Urinary bladder (tissue), 3 donors: ENCODE measurements at regions not wholly inside any gene's neighbourhood (a gene's known extent, or its start where the extent isn't known, plus 50 kb on each side); places are given as distances from the start of the nearest gene placed in this dataset.

Experiments used
- DNase-seq: peaks from one replicate; pipeline ENCODE4 v3.0.0-alpha.2; 2015; ENCODE audit errors: extremely low spot score
- H3K27ac ChIP-seq: one replicate; pipeline ENCODE4 v1.5.1; 2013; ENCODE audit warnings: low read depth, mild to moderate bottlenecking, moderate library complexity
- H3K36me3 ChIP-seq: one replicate; pipeline ENCODE4 v1.6.1; 2013; ENCODE audit warnings: mild to moderate bottlenecking, moderate library complexity; ENCODE audit not compliant: insufficient read depth
- H3K4me1 ChIP-seq: one replicate; pipeline ENCODE4 v1.6.1; 2013; ENCODE audit warnings: mild to moderate bottlenecking, moderate library complexity; ENCODE audit not compliant: insufficient read depth
- H3K4me3 ChIP-seq: one replicate; pipeline ENCODE4 v1.5.1; 2013; ENCODE audit warnings: low read depth, low read length
- WGBS: extraction: QIAGEN DNeasy Blood & Tissue Kit; methylation state at CpG from one replicate; pipeline ENCODE4 v1.1.7; 2013; 5-methylcytosine and 5-hydroxymethylcytosine counted together
- donor health status: healthy with polysubstance abuse.
- donor health status: healthy.

DNA sequence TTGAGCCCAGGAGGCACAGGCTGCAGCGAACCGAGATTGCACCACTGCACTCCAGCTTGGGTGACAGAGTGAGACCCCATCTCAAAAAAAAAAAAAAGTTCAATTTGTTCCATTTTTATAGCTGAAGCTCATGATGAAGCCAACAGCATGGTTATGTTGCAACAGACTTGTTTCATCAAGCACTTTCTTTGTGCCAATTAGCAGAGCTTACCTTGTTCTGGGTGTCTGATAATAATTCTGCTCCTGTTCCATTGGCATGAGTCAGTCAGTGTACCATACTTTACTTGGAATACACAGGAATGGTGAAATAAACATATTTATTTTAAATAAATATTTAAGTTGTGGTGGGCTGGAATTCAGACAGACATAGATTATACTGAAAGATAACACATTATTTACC lies 100.8 kb upstream of the DAAM1 start:
- Histone ChIP-seq H3K4me1 (no peaks in the 10 kb centered on the region), H3K27ac (no peak overlapping the region), H3K4me3 (no peak overlapping the region), H3K36me3 (no peaks in the 10 kb centered on the region)
- DNase-seq, result no peak
- 86% methylated on average over 2 of the region's 2 CpGs for WGBS

DNA sequence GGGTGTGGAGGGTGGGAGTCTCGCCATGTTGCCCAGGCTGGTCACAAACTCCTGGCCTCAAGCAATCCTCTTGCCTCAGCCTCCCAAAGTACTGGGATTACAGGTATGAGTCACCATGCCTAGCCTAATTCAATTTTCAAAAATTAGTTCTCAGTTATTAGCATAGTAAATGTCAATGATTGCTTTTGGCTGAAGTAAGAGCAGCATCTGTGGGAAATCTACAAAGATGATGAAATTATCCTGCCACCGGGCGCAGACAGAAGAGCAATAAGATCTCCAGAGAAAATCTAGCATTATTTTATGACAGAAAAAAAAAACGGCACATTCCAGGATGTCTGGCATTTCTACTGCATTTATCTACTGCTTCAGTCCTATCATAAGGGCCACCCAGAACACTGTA lies 97.9 kb upstream of the DAAM1 start:
- H3K4me3 ChIP-seq, result no peak overlapping the region
- H3K27ac ChIP-seq, result no peak overlapping the region
- H3K36me3 ChIP-seq, result no peaks in the 10 kb centered on the region
- WGBS, result 72% methylated on average over 4 of the region's 4 CpGs
- DNase-seq, result no peak
- H3K4me1 ChIP-seq, result no peaks in the 10 kb centered on the region

GRCh38 chr14:59091404-59091803 lies 97.1 kb upstream of the DAAM1 start:
- no peak overlapping the region for H3K27ac ChIP-seq
- 60% methylated on average over 4 of the region's 4 CpGs for WGBS
- H3K4me1 ChIP-seq, result no peaks in the 10 kb centered on the region
- no peak overlapping the region for H3K4me3 ChIP-seq
- DNase-seq, result no peak
- H3K36me3 ChIP-seq, result no peaks in the 10 kb centered on the region

DNA sequence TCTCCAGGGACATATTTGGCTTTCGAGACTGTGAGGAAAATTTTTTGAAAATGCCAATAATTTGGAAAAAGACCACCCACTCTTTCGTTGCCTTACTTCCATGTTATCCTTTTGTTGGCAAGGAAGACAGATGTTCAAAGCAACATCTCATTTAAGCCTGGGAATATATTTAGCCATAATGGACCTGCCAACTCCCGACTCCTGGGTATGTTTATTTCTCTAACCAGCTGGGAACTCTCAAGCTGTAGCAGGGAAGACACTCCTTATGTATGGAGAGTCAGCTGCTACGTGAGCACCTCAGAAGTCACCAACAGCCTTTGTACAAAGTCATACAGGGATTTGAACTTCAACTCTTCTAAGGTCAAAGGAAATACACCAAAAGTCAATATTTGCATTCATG lies 96.5 kb upstream of the DAAM1 start:
- Histone ChIP-seq H3K36me3 (no peaks in the 10 kb centered on the region), H3K27ac (no peak overlapping the region), H3K4me1 (no peaks in the 10 kb centered on the region), H3K4me3 (no peak overlapping the region)
- WGBS, result 39% methylated on average over 4 of the region's 4 CpGs
- DNase-seq, result no peak

DNA sequence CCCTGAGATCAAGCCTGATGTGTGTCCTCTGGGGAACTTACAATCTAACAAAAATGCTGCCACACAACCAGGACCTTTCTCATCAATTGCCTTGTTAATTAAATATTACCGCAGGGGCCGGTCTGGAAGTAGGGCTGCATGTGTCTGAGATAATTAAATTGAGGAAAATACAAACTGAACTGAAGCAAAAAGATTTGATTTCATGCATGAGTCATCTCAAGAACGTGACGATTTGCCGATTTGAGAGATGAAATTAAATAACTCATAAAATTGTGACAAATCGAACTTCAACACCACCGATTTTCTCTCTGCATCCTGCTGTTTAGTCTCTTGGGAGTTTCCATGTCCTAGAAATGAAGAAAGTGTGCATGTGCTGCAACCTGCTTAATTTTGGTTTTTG lies 94.6 kb upstream of the DAAM1 start:
- H3K4me1 ChIP-seq, result no peaks in the 10 kb centered on the region
- 68% methylated on average over 7 of the region's 7 CpGs for WGBS
- no peaks in the 10 kb centered on the region for H3K36me3 ChIP-seq
- DNase-seq, result no peak
- H3K27ac ChIP-seq, result no peak overlapping the region
- no peak overlapping the region for H3K4me3 ChIP-seq

- H3K4me3 ChIP-seq, result no peak overlapping the region
- WGBS, result 14% methylated on average over 2 of the region's 2 CpGs
- no peak for DNase-seq
- H3K36me3 ChIP-seq, result no peaks in the 10 kb centered on the region
- H3K27ac ChIP-seq, result no peak overlapping the region
- H3K4me1 ChIP-seq, result no peaks in the 10 kb centered on the region
These were observed 92.2 kb upstream of the DAAM1 start for GRCh38 chr14:59096303-59096702.

DNA sequence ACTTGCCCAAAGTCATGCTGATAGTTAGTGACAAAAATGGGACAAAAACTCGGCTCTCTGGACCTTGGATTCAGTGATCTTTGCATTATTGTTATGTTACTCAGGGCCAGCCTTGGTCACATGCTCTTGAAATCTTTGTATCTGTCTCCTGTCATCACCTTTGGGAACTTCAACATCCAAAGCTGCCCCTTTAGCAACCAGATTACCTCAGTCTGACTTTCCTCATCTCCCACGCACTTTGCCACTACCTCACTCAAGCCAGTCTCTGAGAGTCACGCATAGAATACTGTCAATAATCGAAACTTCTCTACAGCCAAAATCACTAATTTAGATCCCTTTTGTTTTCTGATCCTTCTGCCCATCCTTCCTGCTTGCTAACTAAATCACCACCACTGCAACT lies 90.8 kb upstream of the DAAM1 start:
- H3K4me1 ChIP-seq, result no peaks in the 10 kb centered on the region
- H3K36me3 ChIP-seq, result no peaks in the 10 kb centered on the region
- H3K4me3 ChIP-seq, result no peak overlapping the region
- no peak overlapping the region for H3K27ac ChIP-seq
- no peak for DNase-seq
- WGBS, result 87% methylated on average over 4 of the region's 4 CpGs

DNA sequence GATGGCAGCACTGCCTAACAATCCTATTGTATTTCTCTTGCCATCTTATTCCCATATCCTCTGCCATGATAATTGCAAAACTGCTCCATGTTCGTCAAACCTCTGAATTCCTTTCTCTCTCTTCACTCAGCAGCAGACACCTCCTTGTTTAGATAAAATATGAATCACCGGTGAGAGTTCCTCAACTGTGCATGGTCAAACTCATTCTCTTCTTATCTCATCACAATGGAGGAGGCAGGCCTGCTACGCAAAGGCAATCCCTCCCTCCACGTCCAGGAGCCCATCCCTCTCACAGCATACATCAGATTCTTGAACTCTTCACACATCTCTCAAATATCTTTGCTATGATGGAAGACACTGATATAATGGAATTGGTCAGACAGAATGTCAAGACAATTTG lies 90.1 kb upstream of the DAAM1 start:
- H3K36me3 ChIP-seq, result no peaks in the 10 kb centered on the region
- DNase-seq, result no peak
- H3K27ac ChIP-seq, result no peak overlapping the region
- H3K4me1 ChIP-seq, result no peaks in the 10 kb centered on the region
- WGBS, result 64% methylated on average over 4 of the region's 4 CpGs
- H3K4me3 ChIP-seq, result no peak overlapping the region

- no peaks in the 10 kb centered on the region for H3K36me3 ChIP-seq
- no peak for DNase-seq
- H3K4me1 ChIP-seq, result no peaks in the 10 kb centered on the region
- no peak overlapping the region for H3K4me3 ChIP-seq
- 88% methylated on average over 4 of the region's 4 CpGs for WGBS
- H3K27ac ChIP-seq, result no peak overlapping the region
These were observed 88.3 kb upstream of the DAAM1 start for GRCh38 chr14:59100205-59100604.

- Histone ChIP-seq H3K4me1 (no peaks in the 10 kb centered on the region), H3K27ac (no peak overlapping the region), H3K4me3 (no peak overlapping the region), H3K36me3 (no peaks in the 10 kb centered on the region)
- no peak for DNase-seq
These were observed 87.0 kb upstream of the DAAM1 start for GRCh38 chr14:59101476-59101875.

DNA sequence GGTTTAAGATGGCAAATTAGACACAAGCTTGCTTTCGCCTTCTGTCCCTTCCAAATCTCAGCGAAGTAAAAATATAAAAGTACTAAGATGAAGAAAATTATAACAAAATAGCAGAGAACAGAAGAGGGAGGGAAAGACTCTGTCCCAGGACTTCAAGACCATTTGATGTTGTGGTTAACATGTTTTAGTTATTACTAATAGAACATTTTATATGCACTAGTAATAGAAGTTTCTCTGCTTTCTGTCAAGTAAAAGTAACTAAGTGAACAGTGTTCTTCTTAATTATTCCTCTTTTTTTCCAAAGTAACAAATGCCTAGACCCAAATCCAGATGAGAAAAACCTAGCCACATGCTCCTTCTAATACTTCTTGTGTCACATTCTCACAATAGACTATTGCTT lies 85.1 kb upstream of the DAAM1 start:
- DNase-seq, result no peak
- Histone ChIP-seq H3K27ac (no peak overlapping the region), H3K4me3 (no peak overlapping the region), H3K36me3 (no peaks in the 10 kb centered on the region), H3K4me1 (no peaks in the 10 kb centered on the region)
- WGBS, result over 99% methylated on average over 2 of the region's 2 CpGs

DNA sequence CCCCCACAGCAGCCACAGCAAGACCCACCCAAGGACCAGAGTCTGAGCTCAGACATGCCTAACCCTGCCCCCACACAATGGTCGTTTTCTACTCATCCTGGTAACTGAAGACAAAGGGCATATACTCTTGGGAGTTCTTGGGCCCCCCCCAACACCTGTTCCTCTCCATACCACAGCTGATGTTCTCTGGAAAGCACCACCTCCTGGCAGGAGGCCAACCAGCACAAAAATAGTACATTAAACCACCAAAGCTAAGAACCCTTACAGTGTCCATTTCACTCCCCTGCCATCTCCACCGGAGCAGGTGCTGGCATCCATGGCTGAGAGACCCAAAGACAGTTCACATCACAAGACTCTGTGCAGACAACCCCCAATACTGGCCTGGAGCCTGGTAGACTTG lies 80.6 kb upstream of the DAAM1 start:
- no peak overlapping the region for H3K4me3 ChIP-seq
- H3K27ac ChIP-seq, result no peak overlapping the region
- H3K4me1 ChIP-seq, result no peaks in the 10 kb centered on the region
- no peak for DNase-seq
- 38% methylated on average over 2 of the region's 2 CpGs for WGBS
- no peaks in the 10 kb centered on the region for H3K36me3 ChIP-seq

DNA sequence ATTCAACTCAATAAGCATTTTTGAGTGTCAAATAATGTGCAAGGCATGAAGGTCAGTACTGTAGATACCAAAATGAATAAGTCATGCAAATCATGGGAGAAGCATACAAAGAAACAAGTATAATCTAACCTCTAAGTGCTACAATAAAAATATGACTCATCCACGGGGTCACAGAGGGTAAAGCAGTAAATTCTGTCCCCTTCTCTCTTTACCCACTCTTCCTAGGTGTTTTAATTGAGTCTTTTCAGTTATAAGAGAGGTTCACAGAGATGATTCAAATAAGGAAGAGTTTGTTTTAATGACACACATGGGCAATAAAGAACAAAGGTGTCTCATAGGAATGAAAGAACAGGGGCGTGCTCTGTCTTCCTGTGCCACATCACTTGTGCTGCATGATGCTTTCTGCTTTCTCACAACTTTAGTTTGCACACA lies 71.5 kb upstream of the DAAM1 start:
- Histone ChIP-seq H3K4me3 (no peak overlapping the region), H3K27ac (no peak overlapping the region), H3K4me1 (no peaks in the 10 kb centered on the region), H3K36me3 (no peaks in the 10 kb centered on the region)
- WGBS, result 71% methylated on average over 2 of the region's 2 CpGs
- no peak for DNase-seq

- no peaks in the 10 kb centered on the region for H3K4me1 ChIP-seq
- H3K4me3 ChIP-seq, result no peak overlapping the region
- no peaks in the 10 kb centered on the region for H3K36me3 ChIP-seq
- WGBS, result 69% methylated on average over 2 of the region's 2 CpGs
- DNase-seq, result no peak
- H3K27ac ChIP-seq, result no peak overlapping the region
These were observed 70.5 kb upstream of the DAAM1 start for GRCh38 chr14:59117754-59118528.

DNA sequence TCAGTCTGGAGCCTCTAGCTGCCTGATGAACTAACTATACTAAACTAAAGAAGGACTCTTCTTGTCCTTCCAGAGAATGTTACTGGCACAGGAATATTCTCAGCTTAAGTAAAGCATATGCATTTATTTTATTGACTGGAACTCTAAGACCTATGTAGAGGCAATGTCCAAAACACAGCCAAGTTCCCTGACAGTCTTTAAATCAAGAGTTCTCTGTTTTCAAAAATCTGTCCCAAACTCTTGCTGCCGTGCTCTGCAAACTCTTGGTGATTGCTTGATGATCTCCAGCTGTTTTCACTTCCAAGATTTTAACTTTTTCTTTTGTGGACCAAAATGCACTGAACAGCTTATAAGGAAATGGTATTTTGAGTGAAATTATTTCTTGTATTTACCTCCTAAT lies 67.5 kb upstream of the DAAM1 start:
- no peak for DNase-seq
- no peaks in the 10 kb centered on the region for H3K36me3 ChIP-seq
- no peaks in the 10 kb centered on the region for H3K4me1 ChIP-seq
- no peak overlapping the region for H3K27ac ChIP-seq
- WGBS, result 21% methylated on average over 1 of the region's 1 CpG
- H3K4me3 ChIP-seq, result no peak overlapping the region
